ENCODE measurements at regions not wholly inside any gene's neighbourhood (a gene's known extent, or its start where the extent isn't known, plus 50 kb on each side); places are given as distances from the start of the nearest gene placed in this dataset.

- TF ChIP-seq CTCF (conservative IDR thresholded peaks at IDR 0.05): no peak
- Mint-ChIP-seq H3K36me3 (ENCODE audit: insufficient read depth in 1 of 3, low read depth in 3 of 3) (no peaks in the 10 kb centered on the region), H3K27me3 (ENCODE audit: low read depth) (no peaks in the 10 kb centered on the region), H3K4me3 (no peak overlapping the region), H3K4me1 (peaks cover 15 to 22% of the 10 kb centered on the region in 2 experiments), H3K9me3 (peaks cover 0 to 3% of the 10 kb centered on the region in 2 experiments; a peak in 1 of 5 replicates), H3K27ac (no peak overlapping the region)
- Histone ChIP-seq H3K27ac (ENCODE audit: insufficient read length, low read depth, low read length) (no peak overlapping the region), H3K4me2 (ENCODE audit: insufficient read depth, insufficient read length, low read length) (no peak overlapping the region), H2BK15ac (ENCODE audit: low read depth, low read length) (no peak overlapping the region), H3K9ac (ENCODE audit: extremely low read depth, insufficient read length, low read length) (no peak overlapping the region), H2BK20ac (ENCODE audit: low read depth, low read length, poor library complexity, severe bottlenecking) (no peak overlapping the region), H3K9me3 (ENCODE audit: control insufficient read depth, low read depth, low read length) (no peaks in the 10 kb centered on the region), H3K56ac (ENCODE audit: insufficient read length, low read depth, low read length) (no peak overlapping the region), H2BK5ac (ENCODE audit: insufficient read length, low read length) (no peak overlapping the region), H4K8ac (replicated peaks; ENCODE audit: insufficient read length, low read depth, low read length) (no peak overlapping the region), H3K23me2 (ENCODE audit: insufficient read length, low read depth, low read length, poor library complexity, severe bottlenecking) (no peaks in the 10 kb centered on the region), H3K27me3 (ENCODE audit: insufficient read depth, low read length) (no peaks in the 10 kb centered on the region), H4K91ac (ENCODE audit: insufficient read length, low read depth, low read length) (no peak overlapping the region), H3K4me1 (ENCODE audit: insufficient read depth, low read length) (peaks cover 2% of the 10 kb centered on the region; the same call in 1 of the 2 replicates), H3K23ac (ENCODE audit: insufficient read length, low read depth, low read length) (no peak overlapping the region), H4K5ac (ENCODE audit: insufficient read length, low read depth, low read length) (no peak overlapping the region), H2BK12ac (ENCODE audit: insufficient read length, low read depth, low read length) (no peak overlapping the region), H2AK5ac (ENCODE audit: insufficient read length, low read length) (no peak overlapping the region), H3K79me2 (ENCODE audit: insufficient read depth, low read length) (no peaks in the 10 kb centered on the region), H4K20me1 (ENCODE audit: control insufficient read depth, insufficient read depth, insufficient read length) (no peaks in the 10 kb centered on the region), H3K4ac (ENCODE audit: low read depth, low read length) (no peak overlapping the region), H3T11ph (ENCODE audit: low read length) (no peak overlapping the region), H3K79me1 (ENCODE audit: insufficient read depth, low read depth, low read length, poor library complexity, severe bottlenecking) (no peaks in the 10 kb centered on the region), H2AFZ (ENCODE audit: low read length) (no peak overlapping the region), H2BK120ac (ENCODE audit: low read depth, low read length, poor library complexity, severe bottlenecking) (no peak overlapping the region), H3K18ac (ENCODE audit: insufficient read length, low read depth, low read length) (no peak overlapping the region), H3K14ac (ENCODE audit: insufficient read depth, low read length) (no peak overlapping the region)
- WGBS (ENCODE audit: extremely low coverage, insufficient read length, low lambda C conversion rate): no CpG with 5 or more reads among the region's 3 CpGs
- no peak for DNase-seq
Measured at GRCh38 chr3:23108451-23109057, 94.6 kb upstream of the UBE2E2 start.
